ENCODE measurements at regions not wholly inside any gene's neighbourhood (a gene's known extent, or its start where the extent isn't known, plus 50 kb on each side); places are given as distances from the start of the nearest gene placed in this dataset.
"Not testable (repeated sequence)": the region's sequence is repeated elsewhere in the genome, so short reads cannot be mapped to it uniquely, and the experiment has no call there.

DNA sequence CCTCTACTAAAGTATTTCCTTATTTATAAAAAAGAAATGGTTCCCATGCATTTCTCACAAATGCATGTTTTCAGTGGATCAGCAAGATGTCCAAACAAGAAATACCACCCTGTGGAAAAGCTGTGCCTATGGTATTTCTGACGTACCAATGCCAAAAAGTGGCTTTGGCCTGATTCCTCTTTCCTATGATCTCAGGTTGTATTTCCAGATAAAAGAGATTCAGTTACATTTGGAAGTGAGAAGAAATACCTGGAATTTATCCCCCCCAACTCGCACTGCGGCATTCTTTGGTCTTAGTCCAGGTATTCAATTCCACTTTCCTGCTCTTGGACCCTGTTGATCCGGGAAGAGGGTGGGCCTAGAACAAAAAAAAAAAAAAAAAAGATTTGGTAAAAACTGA, 815.9 kb upstream of the FRG1 start:
- no peak for DNase-seq

DNA sequence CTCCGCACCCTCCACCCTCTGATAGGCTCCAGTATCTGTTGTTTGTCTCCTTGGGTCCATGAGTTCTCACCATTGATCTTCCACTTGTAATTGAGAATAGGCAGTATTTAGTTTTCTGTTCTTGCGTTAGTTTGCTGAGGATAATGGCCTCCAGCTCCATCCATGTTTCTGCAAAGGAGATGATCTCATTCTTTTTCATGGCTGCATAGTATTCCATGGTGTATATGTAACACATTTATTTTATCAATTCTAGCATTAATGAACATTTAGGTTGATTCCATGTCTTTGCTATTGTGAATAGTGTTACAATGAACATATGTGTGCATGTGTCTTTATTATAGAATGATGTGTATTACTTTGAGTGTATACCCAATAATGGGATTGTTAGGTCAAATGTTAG, 814.6 kb upstream of the FRG1 start:
- DNase-seq: no peak

- DNase-seq: no peak
Measured at GRCh38 chr4:189128341-189128740, 812.3 kb upstream of the FRG1 start.

- no peak for DNase-seq
Measured at GRCh38 chr4:189129044-189129694, 811.5 kb upstream of the FRG1 start.

DNA sequence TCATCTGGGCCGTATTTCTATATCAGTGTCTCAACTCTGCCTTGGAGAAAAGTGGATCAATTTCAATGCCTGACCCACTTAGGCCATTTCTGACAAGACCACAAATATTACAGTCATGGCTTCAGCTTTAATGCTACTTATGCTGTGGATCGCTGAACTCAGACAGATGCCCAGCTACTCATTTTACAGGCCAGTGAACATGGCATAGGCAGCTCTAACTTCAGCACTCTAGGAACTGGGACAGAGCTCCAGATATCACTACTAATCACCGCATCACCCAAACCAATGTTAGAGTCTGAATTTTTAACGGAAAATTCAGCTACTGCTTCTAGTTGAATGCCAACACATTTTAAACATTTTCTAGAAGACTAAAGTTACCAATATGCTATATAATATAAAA, 809.6 kb upstream of the FRG1 start:
- no peak for DNase-seq

GRCh38 chr4:189136462-189136861, 804.2 kb upstream of the FRG1 start:
- DNase-seq: no peak

DNA sequence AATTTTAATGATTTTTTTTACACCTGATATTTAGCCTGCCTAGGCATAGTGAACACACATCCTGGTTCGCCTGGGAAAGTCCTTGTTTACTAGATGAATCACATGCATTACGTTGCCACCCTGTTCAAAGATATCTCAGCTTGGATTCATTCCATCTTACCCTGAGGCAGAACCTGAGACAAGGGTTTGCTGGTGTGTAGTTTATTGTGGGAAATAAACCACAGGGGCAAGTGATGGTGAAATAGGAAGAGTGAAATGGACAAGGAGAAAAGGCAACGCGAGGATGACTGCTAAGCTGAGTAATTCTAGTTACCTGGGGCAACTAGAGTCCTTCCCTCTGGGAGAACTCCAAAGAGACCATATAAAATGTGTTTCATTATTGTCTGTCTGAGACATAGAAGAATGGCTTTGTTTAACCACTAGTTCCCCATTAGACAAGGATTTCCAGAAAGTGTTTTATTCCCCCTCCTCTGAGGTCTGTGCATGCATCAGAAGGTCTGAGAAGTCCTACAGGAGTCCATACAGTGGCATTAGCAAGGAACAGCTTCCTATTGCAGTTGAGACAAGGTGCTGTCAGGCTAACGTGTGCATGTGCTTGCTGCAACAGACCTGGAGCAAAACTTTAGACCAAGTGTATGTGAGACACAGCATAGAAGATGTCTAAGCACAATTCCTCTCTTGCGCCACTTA, 797.3 kb upstream of the FRG1 start:
- DNase-seq: no peak

DNA sequence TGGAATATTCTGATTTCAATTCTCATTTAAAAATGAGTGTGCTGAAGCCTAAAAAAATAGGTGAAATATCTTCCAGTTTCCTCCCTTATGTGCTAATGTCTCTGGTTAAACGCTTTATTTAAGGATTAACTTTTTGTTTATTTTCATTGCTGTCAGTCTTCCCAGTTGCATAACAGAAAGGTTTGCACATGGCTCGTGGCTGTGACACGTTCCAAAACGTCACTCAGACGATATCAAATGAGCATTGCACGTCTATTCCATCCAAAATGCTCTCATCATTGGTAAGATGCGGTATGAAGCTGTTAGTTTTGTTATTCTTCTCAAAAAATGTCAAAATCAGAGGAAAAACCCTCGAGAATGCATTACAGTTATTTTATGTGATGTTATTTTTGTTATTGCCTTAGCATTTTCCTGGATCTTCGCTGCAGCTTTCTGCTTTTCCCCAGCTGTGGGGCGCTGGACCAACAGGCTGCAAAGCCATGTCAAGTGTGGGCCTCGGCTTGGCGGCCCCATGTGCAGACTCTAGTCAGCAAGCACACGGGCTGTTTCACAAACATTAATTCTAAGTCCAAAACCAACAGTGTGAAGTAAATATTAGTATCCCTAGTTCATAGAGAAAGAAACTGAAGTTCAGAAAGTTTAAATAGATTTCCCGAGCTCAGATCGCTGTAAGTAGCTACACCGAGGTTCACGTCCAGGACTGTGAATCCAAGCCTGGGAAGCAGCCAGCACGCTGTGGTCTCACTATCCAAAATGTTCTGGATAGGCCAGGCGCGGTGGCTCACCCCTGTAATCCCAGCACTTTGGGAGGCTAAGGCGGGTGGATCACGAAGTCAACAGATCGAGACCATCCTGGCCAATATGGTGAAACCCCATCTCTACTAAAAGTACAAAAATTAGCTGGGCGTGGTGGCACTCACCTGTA, 793.4 kb upstream of the FRG1 start:
- DNase-seq: no peak

- not testable (repeated sequence) for DNase-seq
Measured at GRCh38 chr4:189155083-189155482, 785.6 kb upstream of the FRG1 start.

DNA sequence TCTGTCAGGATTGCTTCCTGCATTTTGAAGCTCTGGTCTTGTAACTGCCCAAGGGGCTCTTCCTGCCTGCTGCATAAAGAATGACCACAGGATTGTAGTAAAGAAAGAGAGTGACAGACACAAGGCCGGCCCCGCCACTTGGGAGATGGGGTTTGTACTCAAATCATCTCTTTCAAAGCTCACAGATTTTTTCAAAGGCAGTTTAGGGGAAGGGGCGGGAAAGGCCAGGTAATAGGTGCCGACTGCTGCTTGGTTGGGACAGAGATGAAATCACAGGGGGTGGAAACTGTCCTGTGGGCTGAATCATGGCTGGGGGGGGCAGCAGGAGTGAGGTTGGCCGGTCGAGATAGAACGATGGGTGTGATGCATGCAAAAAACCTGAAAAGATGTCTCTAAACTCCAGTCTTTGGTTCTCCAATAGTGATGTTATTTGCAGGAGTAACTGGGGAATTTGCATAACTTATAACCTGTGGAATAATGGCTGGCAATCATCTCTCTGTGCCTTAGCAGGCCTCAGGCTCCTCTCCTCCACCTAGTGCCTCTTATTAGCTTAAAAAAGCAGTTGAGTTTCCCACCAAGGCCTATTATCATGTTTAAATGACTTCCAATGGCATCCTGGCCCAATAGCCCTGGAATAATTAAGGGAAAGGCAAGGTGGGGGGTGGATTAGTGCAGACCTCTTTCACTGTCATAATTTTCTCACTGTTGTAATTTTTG, 778.4 kb upstream of the FRG1 start:
- no peak for DNase-seq

DNA sequence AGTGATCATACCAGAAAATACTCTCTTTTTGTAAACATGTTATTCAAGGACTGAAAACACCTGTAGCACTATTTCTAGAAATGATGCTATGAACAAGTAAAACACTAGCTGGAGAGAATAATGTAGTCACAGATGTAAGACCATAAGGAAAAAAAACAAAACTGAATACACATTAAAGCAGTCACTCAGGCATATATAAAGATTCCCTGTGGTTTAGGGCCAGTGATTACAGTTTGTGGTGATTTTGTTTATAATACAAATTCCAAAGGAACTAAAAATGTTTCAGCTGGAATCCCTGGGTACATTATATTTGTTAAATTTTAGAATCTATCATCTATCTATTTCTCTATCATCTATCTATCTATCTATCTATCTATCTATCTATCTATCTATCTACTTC, 777.8 kb upstream of the FRG1 start:
- DNase-seq: no peak

GRCh38 chr4:189176002-189176401, 764.7 kb upstream of the FRG1 start:
- no peak for DNase-seq

GRCh38 chr4:189177130-189177529, 763.5 kb upstream of the FRG1 start:
- no peak for DNase-seq

DNA sequence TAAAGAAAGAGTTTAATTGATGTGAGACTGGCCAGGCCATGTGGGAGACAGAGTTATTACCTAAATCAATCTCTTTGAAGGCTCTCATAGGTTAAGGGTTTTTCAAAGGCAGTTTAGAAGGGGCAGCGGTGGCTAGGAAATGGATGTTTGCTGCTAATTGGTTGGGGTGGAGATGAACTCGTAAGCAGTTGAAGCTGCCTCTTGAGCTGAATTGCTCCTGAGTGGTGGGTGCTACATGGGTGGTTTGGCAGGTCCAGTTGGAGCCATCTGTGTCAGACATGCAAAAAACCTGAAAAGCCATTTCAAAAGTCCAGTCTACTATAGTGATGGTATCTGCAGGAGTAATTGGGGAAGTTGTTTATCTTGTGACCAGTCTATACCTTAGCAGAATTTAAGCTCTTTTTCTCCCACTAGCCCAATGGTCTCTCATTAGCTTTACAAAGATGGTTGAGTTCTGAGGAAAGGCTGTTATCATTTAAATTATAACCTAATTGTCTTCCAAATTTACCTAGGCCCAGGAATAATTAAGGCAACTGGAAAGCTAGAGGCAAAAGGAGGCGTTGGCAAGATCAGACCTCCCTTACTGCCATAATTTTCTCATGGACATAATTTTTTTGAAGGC, 762.4 kb upstream of the FRG1 start:
- no peak for DNase-seq

- DNase-seq: no peak
Measured at GRCh38 chr4:189185810-189186432, 754.8 kb upstream of the FRG1 start.

GRCh38 chr4:189187531-189188052, 753.1 kb upstream of the FRG1 start:
- DNase-seq: no peak

- DNase-seq: no peak
Measured at GRCh38 chr4:189198624-189199023, 742.0 kb upstream of the FRG1 start.

GRCh38 chr4:189200353-189200752, 740.3 kb upstream of the FRG1 start:
- no peak for DNase-seq

DNA sequence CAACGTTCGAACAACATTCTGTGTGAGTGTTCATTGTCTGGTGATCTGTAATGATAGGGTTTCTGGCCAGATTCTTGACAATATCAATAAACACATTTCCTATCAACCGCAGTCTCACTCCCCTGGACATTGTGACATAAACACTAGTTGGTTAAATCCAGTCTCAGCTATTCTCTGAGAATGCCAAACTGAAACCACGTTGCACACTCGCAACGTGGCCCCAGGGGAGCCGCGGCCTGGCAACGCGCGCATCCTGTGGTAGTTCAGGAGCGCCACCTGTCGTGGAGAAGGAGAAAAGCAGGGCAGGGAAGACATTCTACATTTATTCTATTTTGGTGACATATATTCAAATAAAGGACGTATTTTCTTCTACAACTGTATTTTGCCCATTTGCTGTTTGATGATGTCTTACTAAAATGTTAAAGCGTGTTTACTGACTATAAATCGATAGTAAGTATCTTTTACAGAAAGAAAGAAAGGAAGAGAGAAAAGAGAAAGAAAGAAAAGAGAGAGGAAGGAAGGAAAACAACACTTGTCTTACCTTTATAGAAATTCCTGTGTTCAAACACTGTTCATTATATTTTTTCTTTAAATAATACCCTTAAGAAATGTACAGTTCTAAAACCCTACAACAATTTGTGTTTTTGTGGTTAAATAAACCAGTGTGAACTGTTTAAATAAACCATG, 738.3 kb upstream of the FRG1 start:
- DNase-seq: peak; percentile 76

- DNase-seq: peak; percentile 41
Measured at GRCh38 chr4:189202869-189203271, 737.8 kb upstream of the FRG1 start.

DNA sequence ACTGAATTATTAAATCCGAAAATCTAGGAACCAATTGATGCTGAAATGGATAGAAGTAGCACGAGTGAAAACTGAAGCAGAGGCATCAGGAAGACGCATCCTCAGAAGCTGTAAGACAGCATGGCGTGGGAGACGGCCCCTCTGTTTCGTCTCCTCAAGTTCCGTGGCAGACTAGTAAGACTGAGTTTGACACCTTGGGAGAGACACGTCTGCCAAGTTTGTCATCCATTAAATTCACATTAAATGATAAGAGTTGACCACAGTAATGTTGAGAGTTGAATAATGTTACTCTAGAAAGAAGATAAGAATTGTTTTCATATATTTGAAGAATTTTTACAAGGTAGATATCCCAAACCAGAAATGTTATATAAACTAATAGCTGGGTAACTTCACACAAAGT, 736.1 kb upstream of the FRG1 start:
- DNase-seq: no peak
